ENCODE measurements at regions not wholly inside any gene's neighbourhood (a gene's known extent, or its start where the extent isn't known, plus 50 kb on each side); places are given as distances from the start of the nearest gene placed in this dataset.

- CTCF ChIA-PET (ENCODE audit: low intra/inter-chr PET ratio, low total read pairs), result no interaction called here
Measured at GRCh38 chr20:62532921-62533320, 57.1 kb upstream of the GATA5 start.

More at GRCh38 chr20:62532921-62533320, 57.1 kb upstream of the GATA5 start:
- in situ Hi-C loops (cut with HindIII; ENCODE audit: extremely low pct_ligation_motif_present, low pct_unique_long_range_greater_than_20kb), result no loop called here
- intact Hi-C loops (cut with micrococcal nuclease; ENCODE audit: unreplicated experiment), result no loop called here
- Histone ChIP-seq H3K27ac (ENCODE audit: extremely low read length, insufficient read depth, low read length) (no peak overlapping the region), H3K9me3 (ENCODE audit: low read length) (no peaks in the 10 kb centered on the region), H3K36me3 (replicated peaks in 1 of 2; ENCODE audit: control insufficient read depth in 1 of 2, insufficient read depth in 2 of 2, low read length in 2 of 2) (no peaks in the 10 kb centered on the region), H3K4me3 (replicated peaks in 1 of 3; ENCODE audit: insufficient read depth in 1 of 3, low read depth in 2 of 3, low read length in 3 of 3) (no peak overlapping the region), H3K4me1 (ENCODE audit: insufficient read depth, low read length) (peaks cover 26% of the 10 kb centered on the region), H4K20me1 (ENCODE audit: insufficient read depth, low read length) (no peaks in the 10 kb centered on the region), H3K27me3 (ENCODE audit: control insufficient read depth in 1 of 2, insufficient read depth in 2 of 2, low read length in 2 of 2) (peaks cover 23 to 94% of the 10 kb centered on the region in 2 experiments), H3K79me2 (ENCODE audit: insufficient read depth, low read length) (no peaks in the 10 kb centered on the region), H2AFZ (ENCODE audit: low read length) (no peak overlapping the region), H3K4me2 (ENCODE audit: low read depth, low read length) (no peak overlapping the region), H3K9ac (ENCODE audit: insufficient read depth, low read depth, low read length) (no peak overlapping the region)
- no peak for DNase-seq (ENCODE audit: low spot score)
- no peak for ATAC-seq
- POLR2A ChIA-PET, result no interaction called here
- no peak for FAIRE-seq
- BruUV-seq (replicated peaks), result no TSS peak
- 58% methylated on average over 8 of the region's 12 CpGs for WGBS (ENCODE audit: low lambda C conversion rate)
- TF ChIP-seq TRAFD1 (CRISPR knock-in tag; IDR thresholded peaks at IDR 0.05; ENCODE audit: borderline replicate concordance), result no peak
- no peak for TF ChIP-seq ZNF672 (CRISPR knock-in tag; IDR thresholded peaks at IDR 0.05)
- no peak for TF ChIP-seq ZBTB34 (CRISPR knock-in tag; IDR thresholded peaks at IDR 0.05)
- TF ChIP-seq PBX3 (CRISPR knock-in tag; IDR thresholded peaks at IDR 0.05; ENCODE audit: borderline replicate concordance), result no peak
- TF ChIP-seq JUND (CRISPR knock-in tag; IDR thresholded peaks at IDR 0.05), result no peak
- no peak for TF ChIP-seq ZNF431 (CRISPR knock-in tag; IDR thresholded peaks at IDR 0.05; ENCODE audit: borderline replicate concordance, low read depth)

All from HepG2 (cell line).